OCI-LY7 (cell line): ENCODE measurements at regions not wholly inside any gene's neighbourhood (a gene's known extent, or its start where the extent isn't known, plus 50 kb on each side); places are given as distances from the start of the nearest gene placed in this dataset.

Source experiments
- BruUV-seq: library from RNA; stranded (reverse); fragments of 400-500 nt; replicated peaks from 2 replicates; lab custom pipeline; 2021; lab: Mats Ljungman, UMichigan
- CTCF ChIA-PET: fragments of 300-600 bp; sonication (Branson Sonifier 250); formaldehyde crosslinking; loops from one replicate; lab custom pipeline; 2022; ENCODE audit warnings: antibody characterized with exemption; ENCODE audit not compliant: unreplicated experiment; lab: Charles Lee
- POLR2A ChIA-PET: fragments of 300-600 bp; sonication (Branson Sonifier 250); formaldehyde crosslinking; loops from one replicate; lab custom pipeline; 2022; ENCODE audit warnings: antibody characterized with exemption; lab: Charles Lee
- DNase-seq: peaks from one replicate; pipeline ENCODE4 v3.0.0-alpha.2; 2015; ENCODE audit warnings: low spot score
- H2AFZ ChIP-seq: fragments of 200-600 bp; sonication (generic), shearing (Covaris generic); 2 replicates; pipeline ENCODE4 v1.6.1; 2014; ENCODE audit warnings: mild to moderate bottlenecking, antibody characterized with exemption, low read length, moderate library complexity
- H3K27ac ChIP-seq: fragments of 200-600 bp; sonication (generic); 2 replicates; pipeline ENCODE4 v1.5.1; 2014; ENCODE audit warnings: mixed run types, low read depth, mild to moderate bottlenecking, moderate library complexity, low read length, inconsistent platforms; ENCODE audit not compliant: poor library complexity, severe bottlenecking
- H3K36me3 ChIP-seq: fragments of 200-600 bp; sonication (generic); 2 replicates; pipeline ENCODE4 v1.6.1; 2014; ENCODE audit warnings: mild to moderate bottlenecking, antibody characterized with exemption, low read length, moderate library complexity, mixed read lengths; ENCODE audit not compliant: insufficient read depth
- H3K4me1 ChIP-seq: fragments of 200-600 bp; sonication (generic); 2 replicates; pipeline ENCODE4 v1.5.1; 2014; ENCODE audit warnings: mild to moderate bottlenecking, low read length; ENCODE audit not compliant: insufficient read depth, poor library complexity, severe bottlenecking
- H3K4me2 ChIP-seq: fragments of 200-600 bp; sonication (generic); 2 replicates; pipeline ENCODE4 v1.6.1; 2014; ENCODE audit warnings: mild to moderate bottlenecking, low read length
- H3K4me3 ChIP-seq: fragments of 200-600 bp; sonication (generic); 2 replicates; pipeline ENCODE4 v1.5.1; 2014; ENCODE audit warnings: mild to moderate bottlenecking, low read depth, low read length; ENCODE audit not compliant: poor library complexity, severe bottlenecking
- H3K79me2 ChIP-seq: fragments of 200-600 bp; sonication (generic); 2 replicates; pipeline ENCODE4 v1.6.1; 2016; ENCODE audit warnings: low read depth, mild to moderate bottlenecking, low read length, moderate library complexity, mixed read lengths; ENCODE audit not compliant: insufficient read depth
- H3K9me2 ChIP-seq: fragments of 200-600 bp; sonication (generic); 2 replicates; pipeline ENCODE4 v1.6.1; 2016; ENCODE audit warnings: mild to moderate bottlenecking, low read length, mixed read lengths; ENCODE audit not compliant: insufficient read depth
- H3K9me3 ChIP-seq: fragments of 200-600 bp; sonication (generic); 2 replicates; pipeline ENCODE4 v1.6.1; 2014; ENCODE audit warnings: mild to moderate bottlenecking, mixed run types, low read length, mixed read lengths
- H4K20me1 ChIP-seq: fragments of 200-600 bp; sonication (generic); 2 replicates; pipeline ENCODE4 v1.6.1; 2014; ENCODE audit warnings: mild to moderate bottlenecking, antibody characterized with exemption, low read length, moderate library complexity, mixed read lengths; ENCODE audit not compliant: insufficient read depth
- EZH2phosphoT487 ChIP-seq: fragments of 200-600 bp; sonication (generic); IDR thresholded peaks from 2 replicates; pipeline ENCODE4 v1.6.1; 2018; ENCODE audit warnings: low read depth, borderline replicate concordance, mild to moderate bottlenecking, mixed run types, antibody characterized with exemption, low read length, moderate library complexity, mixed read lengths
- intact Hi-C: fragments of 100-400 bp; cut with micrococcal nuclease; formaldehyde crosslinking; loops from one replicate; pipeline ENCODE4 v1.10.0; 2022; ENCODE audit not compliant: unreplicated experiment
- TF ChIP-seq, protein P1 (sequence below): fragments of 200-600 bp; sonication (generic); conservative IDR thresholded peaks from 2 replicates; pipeline ENCODE4 v1.5.1; 2014; ENCODE audit warnings: mild to moderate bottlenecking, antibody characterized with exemption, low read length, moderate library complexity, mixed read lengths

DNA sequence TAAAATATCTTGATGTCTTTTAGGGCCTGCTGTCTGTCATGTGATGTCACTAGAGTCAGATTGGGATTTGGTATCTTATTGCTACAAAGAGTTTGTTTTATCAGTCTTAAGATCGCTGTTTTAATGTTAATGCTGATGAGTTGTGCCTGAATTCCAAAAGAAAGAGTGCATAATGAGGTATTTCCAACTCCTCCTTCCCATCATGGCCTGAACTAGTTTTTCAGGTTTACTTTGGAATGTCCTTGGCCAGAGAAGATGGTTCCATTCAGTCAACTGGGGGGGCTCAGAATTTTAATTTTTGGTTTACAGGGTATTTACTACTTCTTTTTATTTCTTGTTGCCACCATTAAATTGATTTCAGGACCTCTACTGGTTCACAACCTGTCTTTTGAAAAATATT, 74.3 kb upstream of the MARCHF11 start:
- CTCF ChIA-PET = no interaction called here
- intact Hi-C loops = no loop called here
- Histone ChIP-seq H4K20me1 (no peaks in the 10 kb centered on the region), H3K4me3 (no peak overlapping the region), H3K4me2 (no peak overlapping the region), H2AFZ (no peak overlapping the region), H3K79me2 (no peaks in the 10 kb centered on the region), H3K27ac (no peak overlapping the region), H3K4me1 (no peaks in the 10 kb centered on the region), H3K36me3 (no peaks in the 10 kb centered on the region), H3K9me2 (no peaks in the 10 kb centered on the region), H3K9me3 (no peaks in the 10 kb centered on the region)
- POLR2A ChIA-PET = interaction anchor here (0.8 kb wide), 1 partner anchor 28 kb away, joined by 3 read pairs; no protein-coding TSS in a partner anchor
- no peak for TF ChIP-seq EZH2phosphoT487
- TF ChIP-seq, protein P1, sequence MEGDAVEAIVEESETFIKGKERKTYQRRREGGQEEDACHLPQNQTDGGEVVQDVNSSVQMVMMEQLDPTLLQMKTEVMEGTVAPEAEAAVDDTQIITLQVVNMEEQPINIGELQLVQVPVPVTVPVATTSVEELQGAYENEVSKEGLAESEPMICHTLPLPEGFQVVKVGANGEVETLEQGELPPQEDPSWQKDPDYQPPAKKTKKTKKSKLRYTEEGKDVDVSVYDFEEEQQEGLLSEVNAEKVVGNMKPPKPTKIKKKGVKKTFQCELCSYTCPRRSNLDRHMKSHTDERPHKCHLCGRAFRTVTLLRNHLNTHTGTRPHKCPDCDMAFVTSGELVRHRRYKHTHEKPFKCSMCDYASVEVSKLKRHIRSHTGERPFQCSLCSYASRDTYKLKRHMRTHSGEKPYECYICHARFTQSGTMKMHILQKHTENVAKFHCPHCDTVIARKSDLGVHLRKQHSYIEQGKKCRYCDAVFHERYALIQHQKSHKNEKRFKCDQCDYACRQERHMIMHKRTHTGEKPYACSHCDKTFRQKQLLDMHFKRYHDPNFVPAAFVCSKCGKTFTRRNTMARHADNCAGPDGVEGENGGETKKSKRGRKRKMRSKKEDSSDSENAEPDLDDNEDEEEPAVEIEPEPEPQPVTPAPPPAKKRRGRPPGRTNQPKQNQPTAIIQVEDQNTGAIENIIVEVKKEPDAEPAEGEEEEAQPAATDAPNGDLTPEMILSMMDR = no peak
- DNase-seq = no peak
- BruUV-seq = no TSS peak

DNA sequence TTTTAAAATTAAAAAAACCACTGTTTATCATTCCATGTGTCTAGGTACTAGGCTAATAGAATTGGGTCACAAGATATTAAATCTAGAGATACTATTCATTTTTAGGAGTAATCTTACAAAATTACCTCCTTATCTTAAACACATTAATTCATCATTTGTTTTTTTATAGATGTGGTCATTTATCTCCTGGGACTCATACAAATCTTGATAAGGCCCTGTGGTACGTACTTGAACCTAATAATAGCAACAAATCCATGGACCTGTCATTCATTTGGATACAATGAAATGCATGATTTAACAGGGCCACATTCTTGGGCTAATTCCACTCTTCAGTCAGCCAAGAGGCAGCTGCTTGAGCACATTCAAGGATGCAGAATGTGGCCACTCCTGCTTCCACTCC, 66.4 kb upstream of the MARCHF11 start:
- H3K9me2 ChIP-seq = no peaks in the 10 kb centered on the region
- H3K4me1 ChIP-seq = no peaks in the 10 kb centered on the region
- H4K20me1 ChIP-seq = no peaks in the 10 kb centered on the region
- TF ChIP-seq, protein P1 = no peak
- TF ChIP-seq EZH2phosphoT487 = no peak
- H3K4me3 ChIP-seq = no peak overlapping the region
- no TSS peak for BruUV-seq
- ChIA-PET CTCF (no interaction called here), POLR2A (no interaction called here)
- no peak overlapping the region for H2AFZ ChIP-seq
- intact Hi-C loops = no loop called here
- no peak for DNase-seq
- H3K36me3 ChIP-seq = no peaks in the 10 kb centered on the region
- no peak overlapping the region for H3K4me2 ChIP-seq
- H3K9me3 ChIP-seq = no peaks in the 10 kb centered on the region
- H3K27ac ChIP-seq = no peak overlapping the region
- H3K79me2 ChIP-seq = no peaks in the 10 kb centered on the region

DNA sequence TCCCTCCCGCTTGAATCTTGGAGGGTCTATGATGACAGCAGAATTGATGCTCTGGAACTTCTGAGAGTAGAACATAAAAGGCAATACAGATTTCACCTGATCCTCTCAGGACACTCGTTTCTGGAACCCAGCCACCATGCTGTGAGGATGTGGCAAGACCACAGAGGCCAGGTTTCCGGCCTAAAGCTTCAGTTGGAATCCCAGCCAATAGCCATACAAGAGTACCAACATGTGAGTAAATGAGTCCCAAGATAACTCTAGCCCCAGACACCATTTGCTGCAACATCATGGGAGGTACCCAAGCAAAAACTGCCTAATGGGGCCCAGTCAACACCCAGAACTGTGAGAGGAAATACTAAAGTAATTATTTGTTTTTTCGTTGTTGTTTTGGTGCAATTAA, 65.7 kb upstream of the MARCHF11 start:
- no TSS peak for BruUV-seq
- TF ChIP-seq, protein P1 = no peak
- TF ChIP-seq EZH2phosphoT487 = no peak
- intact Hi-C loops = no loop called here
- Histone ChIP-seq H3K27ac (no peak overlapping the region), H3K4me1 (no peaks in the 10 kb centered on the region), H4K20me1 (no peaks in the 10 kb centered on the region), H3K9me3 (no peaks in the 10 kb centered on the region), H2AFZ (no peak overlapping the region), H3K79me2 (no peaks in the 10 kb centered on the region), H3K4me2 (no peak overlapping the region), H3K36me3 (no peaks in the 10 kb centered on the region), H3K4me3 (no peak overlapping the region), H3K9me2 (no peaks in the 10 kb centered on the region)
- ChIA-PET CTCF (no interaction called here), POLR2A (no interaction called here)
- no peak for DNase-seq
